ENCODE measurements at regions not wholly inside any gene's neighbourhood (a gene's known extent, or its start where the extent isn't known, plus 50 kb on each side); places are given as distances from the start of the nearest gene placed in this dataset.

- TF ChIP-seq GABPA (tag; conservative IDR thresholded peaks at IDR 0.05; ENCODE audit: low read depth) (no peak), KDM1A (IDR thresholded peaks at IDR 0.05) (no peak), MXI1 (IDR thresholded peaks at IDR 0.05; ENCODE audit: low read depth, low read length) (no peak), ZNF224 (CRISPR knock-in tag; IDR thresholded peaks at IDR 0.05) (no peak), ZNF384 (IDR thresholded peaks at IDR 0.05; ENCODE audit: low read depth, low read length) (no peak), SREBF2 (CRISPR knock-in tag; IDR thresholded peaks at IDR 0.05) (no peak), ZKSCAN3 (CRISPR knock-in tag; IDR thresholded peaks at IDR 0.05) (no peak), ZNF212 (CRISPR knock-in tag; IDR thresholded peaks at IDR 0.05) (no peak), ZNF75A (CRISPR knock-in tag; IDR thresholded peaks at IDR 0.05) (no peak), SMARCA4 (IDR thresholded peaks at IDR 0.05) (no peak), EZH2 (IDR thresholded peaks at IDR 0.05; ENCODE audit: borderline replicate concordance, low read depth, low read length) (no peak)
- TF ChIP-seq, protein P1, sequence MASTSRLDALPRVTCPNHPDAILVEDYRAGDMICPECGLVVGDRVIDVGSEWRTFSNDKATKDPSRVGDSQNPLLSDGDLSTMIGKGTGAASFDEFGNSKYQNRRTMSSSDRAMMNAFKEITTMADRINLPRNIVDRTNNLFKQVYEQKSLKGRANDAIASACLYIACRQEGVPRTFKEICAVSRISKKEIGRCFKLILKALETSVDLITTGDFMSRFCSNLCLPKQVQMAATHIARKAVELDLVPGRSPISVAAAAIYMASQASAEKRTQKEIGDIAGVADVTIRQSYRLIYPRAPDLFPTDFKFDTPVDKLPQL (IDR thresholded peaks at IDR 0.05; ENCODE audit: extremely low read depth, insufficient read length): no peak
Observed at GRCh38 chr2:219876931-219877330, 249.5 kb downstream of the SLC4A3 start.

All from K562 (cell line).